B cell (primary cell): ENCODE measurements at regions not wholly inside any gene's neighbourhood (a gene's known extent, or its start where the extent isn't known, plus 50 kb on each side); places are given as distances from the start of the nearest gene placed in this dataset.

Source experiments
- CTCF ChIP-seq: fragments of 200-600 bp; IDR thresholded peaks from one replicate; pipeline ENCODE4 v1.8.0; 2022; ENCODE audit warnings: antibody characterized with exemption, mild to moderate bottlenecking
- EZH2 ChIP-seq: IDR thresholded peaks from 2 replicates; pipeline ENCODE4 v1.6.1; 2012; ENCODE audit warnings: borderline replicate concordance, low read depth, mild to moderate bottlenecking, moderate library complexity, low read length; ENCODE audit not compliant: insufficient read depth, poor library complexity, severe bottlenecking

GRCh38 chr6:139962654-139963347 is 588.4 kb upstream of the CITED2 start:
- TF ChIP-seq CTCF, result no peak
- no peak for TF ChIP-seq EZH2
